GM21576 (cell line): ENCODE measurements at regions not wholly inside any gene's neighbourhood (a gene's known extent, or its start where the extent isn't known, plus 50 kb on each side); places are given as distances from the start of the nearest gene placed in this dataset.

Experiments used
- ATAC-seq: cut with Tn5 transposase; IDR thresholded peaks from one replicate; pipeline ENCODE4 v1.9.1; 2021; ENCODE audit warnings: mild to moderate bottlenecking, moderate library complexity; ENCODE audit not compliant: unreplicated experiment

- no peak for ATAC-seq
Measured at GRCh38 chr12:91387461-91388134, 205.0 kb upstream of the DCN start.

DNA sequence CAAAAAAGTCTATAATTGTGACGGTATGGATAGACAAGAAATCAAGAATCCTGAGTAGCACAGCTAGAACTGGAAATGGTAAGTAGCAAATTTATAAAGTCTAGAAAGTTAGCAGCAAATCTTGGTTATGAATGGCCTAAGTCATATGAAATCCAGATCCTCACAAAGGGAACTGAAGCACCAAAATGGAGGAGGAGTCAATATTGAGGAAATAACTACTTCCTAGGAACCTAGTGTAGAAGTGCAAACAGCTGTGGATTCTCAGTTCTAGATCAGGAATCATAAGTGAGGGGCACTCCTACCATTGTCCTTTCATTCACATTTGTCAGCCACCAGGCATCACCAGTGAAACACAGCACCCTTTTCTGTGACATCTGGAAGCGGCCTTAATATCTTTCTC is 202.2 kb upstream of the DCN start:
- no peak for ATAC-seq

- ATAC-seq = no peak
Measured at GRCh38 chr12:91384366-91384765, 201.7 kb upstream of the DCN start.

GRCh38 chr12:91383099-91383498 is 200.5 kb upstream of the DCN start:
- ATAC-seq = no peak

DNA sequence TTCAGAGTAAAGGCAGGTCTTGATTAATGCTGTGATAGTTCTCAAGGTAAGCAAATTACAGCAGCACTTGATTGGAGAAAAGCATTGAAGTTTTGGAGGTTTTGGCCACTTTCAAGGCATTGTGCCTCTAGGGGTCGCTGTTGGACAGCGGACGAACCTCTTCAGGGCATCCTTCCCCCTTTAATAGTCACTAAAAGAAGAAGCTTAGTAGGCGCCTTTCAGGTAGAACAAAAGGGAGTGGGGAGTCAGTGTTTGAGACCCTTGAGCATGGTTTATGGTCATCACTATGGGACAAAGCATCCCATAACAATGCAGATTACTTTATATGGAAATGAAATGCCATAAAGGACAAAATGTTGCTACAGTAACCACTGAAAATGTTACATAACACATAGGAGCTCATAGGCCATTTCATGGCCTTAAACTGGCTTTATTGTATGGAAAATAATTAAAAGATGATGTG is 199.5 kb upstream of the DCN start:
- ATAC-seq = peak; percentile 84

DNA sequence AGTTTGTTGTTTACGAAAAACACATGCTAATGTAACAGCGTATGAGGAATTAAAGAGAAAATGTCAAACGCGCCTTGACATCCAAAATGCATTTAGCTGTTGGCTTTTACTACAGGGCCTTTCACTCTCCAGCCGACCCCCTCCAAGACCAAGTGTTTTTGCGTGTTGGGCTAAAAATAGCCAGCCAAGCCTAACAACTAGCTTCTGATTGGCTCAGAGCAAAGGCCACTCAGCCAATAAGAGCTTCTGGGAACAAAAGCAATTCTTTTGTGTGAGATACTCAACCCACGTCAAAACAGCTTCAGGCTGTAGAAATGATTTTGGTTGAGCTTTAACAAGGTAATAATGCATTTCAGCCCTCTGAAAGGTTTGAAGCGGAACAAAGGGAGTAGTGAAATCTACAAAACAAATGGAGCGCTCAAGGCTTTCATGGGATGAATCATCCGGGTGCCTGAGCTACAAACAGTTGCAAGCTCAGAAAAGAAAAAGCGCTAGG is 198.7 kb upstream of the DCN start:
- ATAC-seq = peak; percentile 47

GRCh38 chr12:91380631-91381030 is 198.0 kb upstream of the DCN start:
- ATAC-seq = no peak

- ATAC-seq = no peak
Measured at GRCh38 chr12:91379051-91379775, 196.6 kb upstream of the DCN start.

DNA sequence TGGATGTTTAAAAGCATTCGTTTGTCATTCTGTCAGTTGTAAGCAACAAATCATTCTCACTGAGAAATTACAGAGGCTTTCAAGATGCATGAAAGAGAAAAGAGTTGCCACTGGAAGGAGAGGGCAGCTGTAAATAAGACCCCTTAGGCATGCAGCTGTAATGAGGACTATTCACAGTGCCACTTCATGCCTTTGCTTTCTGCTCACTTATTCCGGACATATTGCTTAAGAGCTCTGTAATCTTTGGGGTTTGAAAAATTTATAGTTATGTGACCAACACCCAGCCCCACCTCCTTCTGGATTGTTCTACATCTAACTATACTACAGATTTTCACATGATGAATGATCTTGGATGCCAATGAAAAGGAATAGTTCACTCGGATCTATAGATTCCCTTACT is 194.8 kb upstream of the DCN start:
- ATAC-seq = no peak

GRCh38 chr12:91373086-91373485 is 190.5 kb upstream of the DCN start:
- ATAC-seq = no peak

DNA sequence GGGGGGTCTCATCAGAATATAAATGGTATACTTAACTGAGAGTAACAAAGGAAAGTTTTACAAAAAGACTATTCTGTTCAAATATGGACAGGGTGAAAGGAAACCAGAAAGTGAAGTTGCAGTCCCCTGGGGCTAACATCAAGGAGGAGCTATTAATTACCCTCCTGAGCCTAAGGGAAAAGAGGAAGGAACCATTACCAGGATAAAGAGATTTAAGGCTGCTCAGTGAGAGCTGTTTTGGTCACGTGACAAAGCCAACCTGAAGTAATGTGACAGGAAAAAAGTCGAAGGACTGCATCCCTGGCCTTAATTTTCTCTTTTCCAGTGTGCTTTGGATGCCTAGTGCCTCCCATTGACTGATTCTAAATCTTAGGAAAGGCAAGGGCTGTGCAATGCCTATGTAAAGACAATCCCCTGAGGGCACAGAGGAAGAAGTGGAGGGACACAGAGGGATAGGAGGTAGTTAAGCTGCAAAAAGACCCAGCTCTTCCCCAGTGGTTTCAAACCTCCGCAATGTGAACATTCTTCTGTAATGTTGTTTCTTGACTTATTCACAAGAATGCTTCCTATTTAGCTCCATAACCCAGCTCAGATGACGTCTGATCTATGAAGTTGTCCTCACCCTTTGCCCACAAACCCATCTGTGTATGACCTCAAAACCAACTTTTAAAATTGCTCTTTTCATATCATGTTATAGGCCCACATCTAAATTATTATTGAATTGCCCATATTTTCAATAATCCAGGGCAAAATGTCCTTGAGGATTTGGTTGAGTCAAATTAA is 187.7 kb upstream of the DCN start:
- ATAC-seq = no peak

- ATAC-seq = no peak
Measured at GRCh38 chr12:91368613-91369012, 186.0 kb upstream of the DCN start.

- ATAC-seq = no peak
Measured at GRCh38 chr12:91367234-91367849, 184.7 kb upstream of the DCN start.

GRCh38 chr12:91364471-91365184 is 182.0 kb upstream of the DCN start:
- no peak for ATAC-seq

DNA sequence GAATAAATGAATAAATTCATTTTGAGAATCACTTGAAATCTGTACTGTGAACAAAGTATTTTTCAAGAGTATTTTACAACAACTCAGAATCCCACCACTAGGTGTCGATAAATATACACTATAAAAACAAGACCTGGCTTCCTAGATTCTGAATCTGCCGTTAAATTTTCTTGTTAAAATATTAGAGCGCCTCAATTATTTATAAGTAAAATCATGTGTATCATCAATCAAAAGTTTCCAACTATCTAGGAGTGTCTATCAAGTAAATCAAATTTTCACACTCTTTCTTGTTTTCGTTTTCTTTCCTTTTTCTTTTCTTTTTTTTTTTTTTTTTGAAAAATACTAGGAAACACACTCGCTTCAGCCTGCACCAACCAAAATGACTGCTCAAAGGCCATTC is 179.2 kb upstream of the DCN start:
- no peak for ATAC-seq

GRCh38 chr12:91357381-91357780 is 174.8 kb upstream of the DCN start:
- no peak for ATAC-seq

GRCh38 chr12:91356405-91356804 is 173.8 kb upstream of the DCN start:
- no peak for ATAC-seq

DNA sequence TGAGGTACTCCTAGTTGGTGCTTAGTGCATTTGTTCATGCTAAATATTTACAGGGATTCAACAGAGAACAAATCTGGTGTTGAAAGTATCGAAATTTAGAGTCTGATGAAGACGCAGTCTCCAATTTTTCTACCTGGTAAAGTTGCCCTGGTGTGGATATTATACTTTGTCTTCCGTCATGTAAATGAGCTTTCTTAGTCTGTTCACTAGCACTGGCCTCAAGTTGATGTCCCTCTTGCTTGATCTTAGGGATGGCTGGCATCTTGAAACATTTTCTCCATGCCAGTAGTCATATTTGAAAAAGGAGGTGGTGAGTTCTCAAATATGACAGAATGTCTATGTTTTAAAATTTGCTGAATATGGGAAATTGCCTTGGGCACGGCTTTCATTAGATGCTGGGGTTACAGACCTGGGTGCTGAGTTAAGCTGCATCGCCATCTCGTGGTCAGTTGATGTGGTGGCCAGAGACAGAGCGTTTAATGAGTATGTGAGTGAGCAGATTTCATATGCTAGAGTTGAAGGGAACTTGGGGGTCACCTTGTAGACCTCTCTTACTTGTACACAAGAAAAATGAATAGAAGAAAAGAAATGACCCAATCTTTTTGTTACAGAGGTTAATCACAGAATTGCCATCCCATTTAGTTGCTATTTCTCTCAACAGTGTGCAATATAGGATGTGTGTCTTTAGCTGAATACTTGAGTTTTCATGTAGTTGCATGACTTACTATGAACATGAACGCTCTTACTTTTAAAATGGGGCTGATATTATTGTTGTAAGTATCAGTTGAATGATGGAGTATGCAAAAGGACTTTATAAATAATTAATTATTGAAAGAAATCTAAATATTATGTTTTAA is 172.8 kb upstream of the DCN start:
- peak; percentile 92 for ATAC-seq

GRCh38 chr12:91353266-91353665 is 170.6 kb upstream of the DCN start:
- ATAC-seq = no peak

DNA sequence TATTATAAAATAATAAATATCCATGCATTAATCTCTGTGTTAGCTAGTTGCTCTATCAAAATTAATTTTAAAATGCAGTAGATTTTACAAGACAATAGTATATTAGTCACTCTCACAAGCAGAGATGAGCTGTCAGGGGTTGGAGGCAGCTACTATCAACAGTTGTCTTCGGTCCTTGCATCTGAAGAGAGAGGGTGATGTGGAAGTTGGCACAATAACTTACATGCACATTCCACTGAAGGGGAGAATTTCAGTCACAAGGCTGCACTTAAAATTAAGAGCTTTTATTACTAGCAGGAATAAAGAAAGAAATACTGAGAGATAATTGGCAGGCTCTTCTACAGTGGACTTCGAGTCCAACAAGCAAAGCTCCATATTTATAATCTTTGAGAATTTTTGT is 166.9 kb upstream of the DCN start:
- no peak for ATAC-seq
